Gastroesophageal sphincter (tissue), 4 donors: ENCODE measurements at regions not wholly inside any gene's neighbourhood (a gene's known extent, or its start where the extent isn't known, plus 50 kb on each side); places are given as distances from the start of the nearest gene placed in this dataset.

Source experiments
- ATAC-seq: fragments of 150-250 bp; one replicate; pipeline ENCODE4 v1.9.1; 2016; ENCODE audit warnings: mild to moderate bottlenecking, moderate library complexity
- H3K27ac ChIP-seq, 4 donors: fragments of 200-600 bp; sonication (generic) in 3 of 4; 1 replicate in 3 of 4; 2 replicates in 1 of 4; pipeline ENCODE4 v1.5.1; 2016 to 2019
- H3K27me3 ChIP-seq: fragments of 200-600 bp; sonication (generic); one replicate; pipeline ENCODE4 v1.5.1; 2019
- H3K36me3 ChIP-seq, 2 donors: fragments of 200-600 bp; sonication (generic); one replicate each; pipeline ENCODE4 v1.5.1; 2019; ENCODE audit warnings: control low read depth in 1 of 2
- H3K4me1 ChIP-seq, 3 donors: fragments of 200-600 bp; sonication (generic); 1 replicate in 2 of 3; 2 replicates in 1 of 3; pipeline ENCODE4 v1.5.1; 2016 to 2019; ENCODE audit warnings: control low read depth in 2 of 3
- H3K4me3 ChIP-seq, 2 donors: fragments of 200-600 bp; sonication (generic); one replicate each; pipeline ENCODE4 v1.5.1; 2019; ENCODE audit warnings: mild to moderate bottlenecking in 1 of 2, moderate library complexity in 1 of 2
- H3K9me3 ChIP-seq, 3 donors: fragments of 200-600 bp; sonication (generic); one replicate each; pipeline ENCODE4 v1.5.1; 2017 to 2019; ENCODE audit warnings: control low read depth in 2 of 3
- CTCF ChIP-seq, 4 experiments: fragments of 200-600 bp in 2 of 4; fragments of 450-650 bp in 2 of 4; sonication (generic) in 1 of 4; IDR thresholded peaks; one replicate each; pipeline ENCODE4 v1.5.1; 2017 to 2019; ENCODE audit warnings: antibody characterized with exemption in 4 of 4, mild to moderate bottlenecking in 2 of 4, moderate library complexity in 2 of 4
- POLR2AphosphoS5 ChIP-seq: sonication (generic); formaldehyde crosslinking; IDR thresholded peaks from one replicate; pipeline ENCODE4 v1.6.1; 2017; ENCODE audit warnings: antibody characterized with exemption
- WGBS, 2 donors: methylation state at CpG; one replicate each; pipeline ENCODE4 v1.1.5; 2018; ENCODE audit warnings: low coverage in 1 of 2; 5-methylcytosine and 5-hydroxymethylcytosine counted together
- small RNA-seq, 4 donors: library from RNA; depleted of rRNA; stranded (forward); fragments of <200 nt; gene quantifications; one replicate each; pipeline ENCODE3, GENCODE V24; 2016

- Histone ChIP-seq H3K9me3 (no peaks in the 10 kb centered on the region), H3K27me3 (no peaks in the 10 kb centered on the region), H3K27ac (peak overlapping the region in 2 of 4 donors; percentile 4 to 21), H3K4me1 (no peaks in the 10 kb centered on the region), H3K36me3 (no peaks in the 10 kb centered on the region), H3K4me3 (no peak overlapping the region)
- TF ChIP-seq CTCF (IDR thresholded peaks at IDR 0.05) (no peak), POLR2AphosphoS5 (peak; percentile 8)
- WGBS, 2 donors = 64 to 75% methylated on average over 5 to 12 of the region's 12 CpGs
- ATAC-seq = peak; percentile 36
Observed at GRCh38 chr10:31268444-31269303, 50.3 kb upstream of the ZEB1 start.

Small RNAs in the stretch of these regions (small RNA-seq; reads per million reads assigned to genes)
- gene RNA5SP309 = 0 reads per million in 4 donors
